Activated CD4-positive, alpha-beta T cell treated with anti-CD3 and anti-CD28 coated beads for 4 hours (primary cell): ENCODE measurements at regions not wholly inside any gene's neighbourhood (a gene's known extent, or its start where the extent isn't known, plus 50 kb on each side); places are given as distances from the start of the nearest gene placed in this dataset.

ENCODE experiments used
- DNase-seq, 2 donors: peaks; one replicate each; pipeline ENCODE4 v3.0.0-alpha.2; 2020

GRCh38 chr7:13518738-13519137 is 470.7 kb downstream of the ETV1 start:
- DNase-seq = no peak

- no peak for DNase-seq
Observed at GRCh38 chr7:13524076-13524475, 465.4 kb downstream of the ETV1 start.

GRCh38 chr7:13532028-13532753 is 457.3 kb downstream of the ETV1 start:
- DNase-seq = no peak

GRCh38 chr7:13538669-13539068 is 450.8 kb downstream of the ETV1 start:
- DNase-seq = no peak

- no peak for DNase-seq
Observed at GRCh38 chr7:13540429-13540828, 449.0 kb downstream of the ETV1 start.

GRCh38 chr7:13541326-13541725 is 448.1 kb downstream of the ETV1 start:
- DNase-seq = no peak

GRCh38 chr7:13542451-13542850 is 447.0 kb downstream of the ETV1 start:
- DNase-seq = no peak

GRCh38 chr7:13551503-13551902 is 438.0 kb downstream of the ETV1 start:
- no peak for DNase-seq

- no peak for DNase-seq
Observed at GRCh38 chr7:13560441-13560840, 429.0 kb downstream of the ETV1 start.

- no peak for DNase-seq
Observed at GRCh38 chr7:13563257-13563656, 426.2 kb downstream of the ETV1 start.

GRCh38 chr7:13563680-13564079 is 425.8 kb downstream of the ETV1 start:
- no peak for DNase-seq

GRCh38 chr7:13577566-13578145 is 411.8 kb downstream of the ETV1 start:
- DNase-seq = no peak

GRCh38 chr7:13578294-13578693 is 411.2 kb downstream of the ETV1 start:
- DNase-seq = no peak

GRCh38 chr7:13581097-13581496 is 408.4 kb downstream of the ETV1 start:
- no peak for DNase-seq

- DNase-seq = no peak
Observed at GRCh38 chr7:13593854-13594253, 395.6 kb downstream of the ETV1 start.

- no peak for DNase-seq
Observed at GRCh38 chr7:13602036-13602435, 387.4 kb downstream of the ETV1 start.

GRCh38 chr7:13603016-13603415 is 386.4 kb downstream of the ETV1 start:
- DNase-seq = no peak

GRCh38 chr7:13603661-13604060 is 385.8 kb downstream of the ETV1 start:
- DNase-seq = no peak

GRCh38 chr7:13604178-13604577 is 385.3 kb downstream of the ETV1 start:
- no peak for DNase-seq

GRCh38 chr7:13610372-13610771 is 379.1 kb downstream of the ETV1 start:
- DNase-seq = no peak

GRCh38 chr7:13615679-13616078 is 373.8 kb downstream of the ETV1 start:
- no peak for DNase-seq

GRCh38 chr7:13627455-13627854 is 362.0 kb downstream of the ETV1 start:
- no peak for DNase-seq

GRCh38 chr7:13628239-13629001 is 361.0 kb downstream of the ETV1 start:
- no peak for DNase-seq
